HG03139 (cell line): ENCODE measurements at regions not wholly inside any gene's neighbourhood (a gene's known extent, or its start where the extent isn't known, plus 50 kb on each side); places are given as distances from the start of the nearest gene placed in this dataset.

Experiments
- ATAC-seq: cut with Tn5 transposase; IDR thresholded peaks from one replicate; pipeline ENCODE4 v1.9.1; 2021; ENCODE audit not compliant: unreplicated experiment

DNA sequence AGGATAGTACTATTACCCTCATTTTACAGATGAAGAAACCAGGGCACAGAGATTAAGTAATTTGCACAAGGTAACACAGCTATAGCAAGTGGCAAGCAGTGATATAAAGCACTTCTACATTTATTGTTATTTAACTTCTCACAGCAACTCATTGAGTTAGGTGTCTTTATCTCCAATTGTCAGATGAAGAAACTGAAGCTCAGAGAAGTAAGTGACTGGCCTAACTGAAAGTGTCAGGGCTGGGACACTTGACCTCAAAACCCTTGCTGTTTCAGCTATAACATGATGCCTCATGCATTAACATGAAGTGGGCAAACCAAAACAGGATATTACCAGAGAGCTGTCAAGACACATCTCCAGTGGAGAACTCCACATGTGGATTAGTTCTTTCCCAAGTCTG is 65.8 kb upstream of the LEKR1 start:
- ATAC-seq, result peak; percentile 81

DNA sequence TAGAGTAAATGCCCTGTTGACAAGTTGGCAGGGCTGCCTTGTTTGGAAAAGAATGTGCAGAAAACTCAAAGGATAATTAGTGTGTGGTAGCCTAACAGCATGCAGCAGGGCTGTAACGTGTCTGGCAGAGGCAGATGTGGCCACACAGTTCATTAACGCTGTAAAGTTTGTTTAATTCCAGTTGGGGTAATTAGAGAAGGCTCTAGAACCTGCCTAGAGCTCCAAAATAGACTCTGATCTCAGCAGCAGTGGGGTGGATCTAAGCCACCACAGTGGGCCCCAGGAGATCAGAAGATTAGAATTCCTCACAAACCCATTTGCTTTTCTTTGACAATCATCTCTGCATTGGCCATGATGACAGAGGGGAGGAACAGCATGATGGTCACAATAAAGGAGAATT is 65.1 kb upstream of the LEKR1 start:
- no peak for ATAC-seq

DNA sequence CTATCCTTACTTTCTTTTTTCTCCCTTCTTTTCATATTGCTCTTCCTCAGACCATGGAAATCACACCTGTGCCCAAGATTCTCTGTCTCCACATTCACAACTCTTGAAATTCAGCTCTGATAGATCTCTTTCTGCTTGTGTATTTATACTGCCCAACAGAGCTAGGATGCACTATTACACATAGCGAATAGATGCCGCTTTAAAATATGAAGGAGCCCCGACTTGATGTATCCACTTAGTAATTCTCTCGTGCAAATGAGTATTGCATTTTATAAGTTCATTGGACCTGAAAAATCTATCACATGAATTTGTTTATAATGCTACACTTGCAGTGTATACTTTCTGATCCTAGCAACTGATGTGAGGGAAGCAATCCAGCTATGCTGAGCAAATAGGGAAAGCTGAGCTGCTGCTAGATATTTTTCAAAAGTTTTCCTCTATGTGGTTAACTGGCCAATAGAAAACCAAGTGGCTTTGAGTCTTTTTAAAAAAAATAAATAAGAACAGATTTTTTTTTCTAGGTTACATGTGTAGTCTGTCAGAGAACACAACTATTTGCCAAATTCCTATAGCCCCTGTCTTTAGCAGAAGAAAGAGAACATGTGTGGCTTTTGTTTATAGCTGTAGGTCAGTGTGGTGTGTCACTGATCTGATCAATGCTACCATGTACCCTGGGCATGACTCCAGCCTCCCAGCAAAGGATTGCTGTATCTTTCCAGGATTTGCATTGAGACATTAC is 64.3 kb upstream of the LEKR1 start:
- ATAC-seq, result no peak

DNA sequence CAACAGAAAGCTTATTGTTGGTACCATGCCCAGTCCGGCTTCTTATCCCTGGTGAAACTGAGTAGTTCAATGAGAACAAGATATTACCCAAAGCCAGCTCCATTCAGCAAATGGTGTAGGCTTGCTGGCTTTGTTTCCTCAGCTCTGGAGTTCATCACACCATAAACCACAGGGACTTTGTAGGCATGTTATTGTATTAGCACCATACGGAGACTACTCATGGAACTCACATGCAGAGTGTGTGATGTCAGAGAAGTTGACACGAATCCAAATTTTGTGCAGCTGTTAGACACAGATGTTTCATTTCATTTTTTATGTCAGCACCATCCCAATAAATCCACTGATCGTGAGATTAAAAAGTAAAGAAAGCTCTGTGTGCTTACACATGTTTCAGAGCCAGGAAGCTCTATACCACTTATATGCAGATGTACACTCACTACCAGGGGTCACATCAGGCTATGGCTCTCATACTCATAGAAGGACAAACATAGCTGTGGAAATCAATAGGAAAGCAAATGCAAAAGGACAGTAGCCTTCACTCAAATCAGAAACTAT is 63.4 kb upstream of the LEKR1 start:
- ATAC-seq, result no peak

DNA sequence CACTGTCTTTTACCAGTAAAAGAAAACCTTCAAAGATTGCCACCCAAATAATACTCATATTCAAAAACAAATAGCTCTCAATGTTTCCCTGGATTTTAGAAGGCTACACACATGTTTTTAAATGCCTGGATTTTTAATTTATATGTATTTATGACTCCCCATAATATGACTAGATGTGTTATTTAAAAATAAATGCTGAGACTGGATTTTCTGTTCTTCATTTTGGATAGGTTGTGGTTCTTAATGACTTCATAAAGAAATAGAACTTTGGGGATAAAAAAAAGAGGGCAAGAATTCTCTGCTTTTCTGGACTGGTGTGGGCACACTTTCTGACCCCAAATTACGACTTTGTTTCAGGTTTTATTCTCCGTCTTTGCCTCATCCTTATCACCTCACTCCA is 62.8 kb upstream of the LEKR1 start:
- ATAC-seq, result no peak

DNA sequence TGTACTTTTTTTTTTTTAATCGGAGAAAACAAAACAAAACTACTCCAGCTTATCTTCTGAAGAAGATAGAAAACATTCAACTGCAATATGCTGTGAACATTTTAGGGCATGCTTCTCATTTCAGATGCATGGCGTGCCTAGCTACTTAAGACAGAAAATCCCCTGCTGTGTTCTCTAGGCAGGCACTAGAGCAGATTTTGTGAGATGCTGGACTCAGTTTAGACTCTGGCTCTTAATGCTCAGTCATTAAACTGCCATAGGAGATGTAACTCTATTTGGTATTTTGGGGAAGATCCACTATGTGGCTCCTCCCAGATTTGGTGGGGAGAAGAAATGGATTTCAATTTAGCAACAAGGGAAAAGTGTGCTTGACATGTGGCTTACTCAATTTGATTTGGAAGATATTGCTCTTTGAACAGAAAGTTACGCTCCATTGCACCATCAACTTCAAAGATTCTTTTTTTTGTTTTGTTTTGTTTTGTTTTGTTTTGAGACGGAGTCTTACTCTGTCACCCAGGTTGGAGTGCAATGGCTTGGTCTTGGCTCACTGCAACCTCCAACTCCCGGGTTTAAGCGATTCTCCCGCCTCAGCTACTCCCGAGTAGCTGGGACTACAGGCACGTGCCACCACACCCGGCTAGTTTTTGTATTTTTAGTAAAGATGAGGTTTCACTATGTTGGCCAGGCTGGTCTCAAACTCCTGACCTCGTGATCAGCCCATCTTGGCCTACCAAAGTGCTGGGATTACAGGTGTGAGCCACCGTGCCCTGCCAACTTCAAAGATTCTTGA is 62.0 kb upstream of the LEKR1 start:
- ATAC-seq, result no peak

DNA sequence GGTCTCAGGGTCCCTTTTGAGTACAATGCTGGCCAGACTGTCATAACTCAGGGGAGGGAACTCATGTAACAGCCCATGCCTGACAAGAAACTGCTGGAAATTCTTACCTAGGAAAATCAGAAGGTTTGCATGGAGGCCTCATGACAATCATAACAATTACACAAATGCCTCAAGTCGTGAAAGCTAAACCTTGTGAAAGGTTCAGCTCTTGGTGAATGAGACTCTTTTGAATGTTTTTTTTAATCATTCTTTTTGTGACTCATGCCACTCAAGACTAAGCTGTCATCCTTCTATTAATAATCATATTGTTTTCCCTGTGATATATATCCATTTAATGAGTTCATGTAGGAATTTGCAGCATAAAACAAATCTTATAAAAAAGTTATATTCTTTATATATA is 61.4 kb upstream of the LEKR1 start:
- no peak for ATAC-seq

DNA sequence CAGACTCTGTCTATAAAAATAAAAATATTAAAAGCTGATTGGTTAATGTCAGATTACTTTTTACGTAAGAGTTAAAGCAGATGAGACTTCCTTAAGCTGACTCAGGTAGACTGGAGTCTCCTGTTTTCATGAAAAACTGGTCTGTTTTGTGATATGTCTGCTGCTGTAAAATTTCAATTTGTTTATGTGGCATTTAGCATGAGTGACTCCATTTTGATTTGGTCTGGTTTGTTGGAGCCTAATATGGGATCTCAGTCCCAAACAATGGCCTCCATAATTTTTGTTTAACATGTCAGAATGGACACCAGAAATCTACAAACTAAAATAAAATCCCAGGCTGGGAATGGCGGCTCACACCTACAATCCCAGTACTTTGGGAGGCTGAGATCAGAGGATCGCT is 57.8 kb upstream of the LEKR1 start:
- ATAC-seq, result no peak

DNA sequence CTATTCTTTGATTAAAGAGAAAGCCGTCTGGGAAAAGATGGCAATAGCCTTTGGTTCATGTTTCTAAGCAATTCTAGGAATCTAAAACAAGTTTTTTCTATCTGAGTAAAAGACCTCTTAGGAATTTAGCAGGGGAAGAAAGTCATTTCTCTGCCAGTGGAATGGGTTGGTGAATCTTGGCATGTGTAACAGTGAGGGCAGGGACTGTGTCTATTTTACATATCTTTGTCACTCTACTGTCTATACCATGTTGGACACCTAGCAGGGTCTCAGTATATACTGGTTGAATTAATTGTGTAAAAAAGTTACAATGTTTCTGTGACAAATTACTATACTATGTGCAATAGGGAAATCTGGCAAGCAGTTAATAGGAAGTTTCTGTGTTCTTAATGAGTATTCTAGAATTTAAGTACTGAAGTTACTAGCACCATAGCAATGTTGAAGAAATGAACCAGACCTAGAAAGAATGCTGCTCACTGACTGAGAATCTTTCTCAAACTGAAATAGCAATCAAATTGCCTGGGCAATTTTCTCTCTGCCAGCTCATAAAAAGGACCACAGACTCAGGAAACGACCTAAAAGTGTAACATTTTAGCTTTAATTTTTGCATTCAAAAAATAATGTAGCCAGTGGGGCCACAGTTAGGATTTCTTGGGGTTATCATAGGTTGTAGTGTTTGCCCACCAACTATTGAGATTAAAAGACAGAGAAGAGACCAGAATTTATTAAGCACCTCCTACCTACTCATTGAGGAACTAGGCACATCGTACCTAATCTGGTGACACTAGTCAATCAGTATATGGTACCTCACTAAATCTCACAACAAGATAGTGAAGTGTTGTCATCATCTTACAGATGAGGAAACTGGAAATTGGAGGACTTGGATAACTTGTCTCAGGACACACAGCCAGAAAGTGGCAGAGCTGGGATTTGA is 56.2 kb upstream of the LEKR1 start:
- ATAC-seq, result no peak

DNA sequence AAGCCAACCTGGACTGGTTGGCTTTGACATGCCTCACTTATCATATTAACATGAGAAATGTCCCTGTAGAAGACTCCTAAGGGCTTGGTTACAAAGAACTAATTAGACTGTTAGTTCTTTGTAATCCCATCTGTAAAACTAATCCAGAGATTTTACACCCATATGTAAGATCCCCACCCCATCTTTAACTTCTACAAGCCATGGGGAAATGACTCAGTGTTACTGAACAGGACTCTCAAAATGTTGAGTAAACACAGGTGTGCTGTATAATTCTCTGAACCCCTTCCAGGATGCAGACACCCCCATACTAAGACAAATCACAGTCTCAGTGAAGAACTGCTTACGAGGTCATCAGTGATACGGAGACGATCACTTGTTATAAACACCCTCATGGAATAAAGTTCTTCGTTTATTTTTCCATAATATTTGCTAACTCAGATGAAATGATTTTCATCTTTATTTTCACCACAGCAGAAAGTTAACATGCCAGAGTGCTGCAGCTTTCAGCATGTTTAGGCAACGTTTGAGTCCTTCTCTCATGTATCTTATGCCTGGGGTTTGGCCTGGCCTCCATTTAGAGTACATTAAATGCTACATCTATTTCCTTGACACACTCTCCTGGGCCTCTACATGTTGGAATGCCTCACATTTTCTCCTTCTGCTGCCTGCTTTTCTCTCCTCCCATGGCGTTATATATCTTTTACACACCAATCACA is 55.3 kb upstream of the LEKR1 start:
- no peak for ATAC-seq

DNA sequence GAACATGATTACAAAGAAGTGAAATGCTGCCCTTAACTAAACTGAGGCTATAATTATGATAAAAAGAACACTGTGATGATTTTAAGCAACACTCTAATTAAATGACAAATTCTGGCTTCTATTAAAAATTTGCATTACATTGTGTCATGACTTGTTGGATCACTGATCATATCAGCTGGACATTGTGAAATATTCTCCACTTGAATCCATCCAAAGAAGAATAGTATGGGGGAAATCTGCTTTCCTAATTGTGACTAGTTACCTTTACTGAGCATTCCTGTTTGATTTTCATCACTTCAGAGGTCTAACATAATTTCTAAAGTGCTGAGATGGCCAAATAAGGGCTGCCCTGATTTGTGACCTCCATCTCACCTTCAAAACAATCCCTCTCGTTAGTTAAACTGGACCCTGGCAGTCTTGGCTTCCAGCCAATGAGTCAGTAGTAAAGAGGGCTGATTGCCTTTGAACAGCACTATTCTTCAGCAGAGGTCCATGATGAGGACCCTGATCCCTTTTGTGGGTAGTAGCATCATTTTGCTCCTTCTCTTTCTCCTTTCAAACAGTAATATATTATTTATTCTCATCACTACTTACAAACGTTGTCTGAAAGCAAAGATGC is 53.5 kb upstream of the LEKR1 start:
- ATAC-seq, result no peak

DNA sequence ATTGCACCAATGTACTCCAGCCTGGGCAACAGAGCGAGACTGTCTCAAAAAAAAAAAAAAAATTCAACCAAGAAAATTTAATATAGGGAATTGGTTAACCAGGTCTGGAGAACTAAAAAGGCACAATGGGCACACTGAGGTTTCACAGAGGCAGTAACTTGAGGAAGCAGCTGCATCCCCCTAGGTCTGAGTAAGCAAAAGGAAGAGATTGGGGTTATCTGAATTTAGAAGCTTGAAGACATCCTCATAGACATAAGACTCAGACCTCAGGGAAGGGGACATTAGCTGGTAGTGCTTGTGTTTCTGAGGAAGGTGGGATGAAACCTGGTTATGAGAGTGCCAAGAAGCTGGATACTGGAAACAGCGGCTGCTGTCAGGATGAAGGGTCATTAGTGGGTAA is 50.1 kb upstream of the LEKR1 start:
- no peak for ATAC-seq
